WERI-Rb-1 (cell line): ENCODE measurements at regions not wholly inside any gene's neighbourhood (a gene's known extent, or its start where the extent isn't known, plus 50 kb on each side); places are given as distances from the start of the nearest gene placed in this dataset.
"Not testable (repeated sequence)": the region's sequence is repeated elsewhere in the genome, so short reads cannot be mapped to it uniquely, and the experiment has no call there.

Source experiments
- DNase-seq: peaks from one replicate; pipeline ENCODE4 v3.0.0-alpha.2; 2020
- H3K27ac ChIP-seq: fragments of 250-450 bp; sonication (Bioruptor Pico); 2 replicates; pipeline ENCODE4 v1.5.1; 2020; ENCODE audit warnings: mild to moderate bottlenecking, moderate library complexity
- H3K27me3 ChIP-seq: fragments of 250-450 bp; sonication (Bioruptor Pico); 2 replicates; pipeline ENCODE4 v1.5.1; 2021; ENCODE audit warnings: mild to moderate bottlenecking, low read depth, moderate library complexity; ENCODE audit not compliant: insufficient read depth, severe bottlenecking
- H3K36me3 ChIP-seq: fragments of 250-450 bp; sonication (Bioruptor Pico); 2 replicates; pipeline ENCODE4 v1.5.1; 2020; ENCODE audit warnings: mild to moderate bottlenecking, moderate library complexity
- H3K4me3 ChIP-seq: 2 replicates; pipeline ENCODE4 v1.5.1; 2011; ENCODE audit warnings: low read depth, mild to moderate bottlenecking, control low read depth, low read length
- H3K9me3 ChIP-seq: fragments of 250-450 bp; sonication (Bioruptor Pico); 2 replicates; pipeline ENCODE4 v1.5.1; 2021; ENCODE audit warnings: mild to moderate bottlenecking, moderate library complexity; ENCODE audit not compliant: severe bottlenecking
- TF ChIP-seq, protein P1 (sequence below): IDR thresholded peaks from 2 replicates; pipeline ENCODE4 v1.5.1; 2011; ENCODE audit warnings: low read depth, mild to moderate bottlenecking, control low read depth, inconsistent platforms, low read length

DNA sequence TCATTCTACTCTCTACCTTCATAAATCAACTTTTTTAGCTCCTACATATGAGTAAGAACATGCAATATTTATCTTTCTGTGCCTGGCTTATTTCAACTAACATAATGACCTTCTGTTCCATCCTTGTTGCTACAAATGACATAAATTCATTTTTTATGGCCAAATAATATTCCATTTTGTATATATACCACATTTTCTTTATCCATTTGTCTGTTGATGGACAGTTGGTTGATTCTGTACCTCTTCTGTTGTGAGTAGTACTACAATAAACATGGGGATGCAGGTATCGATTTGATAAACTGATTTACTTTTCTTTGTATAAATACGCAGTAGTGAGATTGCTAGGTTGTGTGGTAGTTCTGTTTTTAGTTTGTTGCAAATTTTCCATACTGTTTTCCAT, 279.5 kb upstream of the NFIA start:
- no peak for DNase-seq
- TF ChIP-seq, protein P1, sequence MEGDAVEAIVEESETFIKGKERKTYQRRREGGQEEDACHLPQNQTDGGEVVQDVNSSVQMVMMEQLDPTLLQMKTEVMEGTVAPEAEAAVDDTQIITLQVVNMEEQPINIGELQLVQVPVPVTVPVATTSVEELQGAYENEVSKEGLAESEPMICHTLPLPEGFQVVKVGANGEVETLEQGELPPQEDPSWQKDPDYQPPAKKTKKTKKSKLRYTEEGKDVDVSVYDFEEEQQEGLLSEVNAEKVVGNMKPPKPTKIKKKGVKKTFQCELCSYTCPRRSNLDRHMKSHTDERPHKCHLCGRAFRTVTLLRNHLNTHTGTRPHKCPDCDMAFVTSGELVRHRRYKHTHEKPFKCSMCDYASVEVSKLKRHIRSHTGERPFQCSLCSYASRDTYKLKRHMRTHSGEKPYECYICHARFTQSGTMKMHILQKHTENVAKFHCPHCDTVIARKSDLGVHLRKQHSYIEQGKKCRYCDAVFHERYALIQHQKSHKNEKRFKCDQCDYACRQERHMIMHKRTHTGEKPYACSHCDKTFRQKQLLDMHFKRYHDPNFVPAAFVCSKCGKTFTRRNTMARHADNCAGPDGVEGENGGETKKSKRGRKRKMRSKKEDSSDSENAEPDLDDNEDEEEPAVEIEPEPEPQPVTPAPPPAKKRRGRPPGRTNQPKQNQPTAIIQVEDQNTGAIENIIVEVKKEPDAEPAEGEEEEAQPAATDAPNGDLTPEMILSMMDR, result no peak
- Histone ChIP-seq H3K4me3 (no peak overlapping the region), H3K27ac (no peak overlapping the region), H3K9me3 (no peaks in the 10 kb centered on the region), H3K27me3 (no peaks in the 10 kb centered on the region), H3K36me3 (no peaks in the 10 kb centered on the region)

DNA sequence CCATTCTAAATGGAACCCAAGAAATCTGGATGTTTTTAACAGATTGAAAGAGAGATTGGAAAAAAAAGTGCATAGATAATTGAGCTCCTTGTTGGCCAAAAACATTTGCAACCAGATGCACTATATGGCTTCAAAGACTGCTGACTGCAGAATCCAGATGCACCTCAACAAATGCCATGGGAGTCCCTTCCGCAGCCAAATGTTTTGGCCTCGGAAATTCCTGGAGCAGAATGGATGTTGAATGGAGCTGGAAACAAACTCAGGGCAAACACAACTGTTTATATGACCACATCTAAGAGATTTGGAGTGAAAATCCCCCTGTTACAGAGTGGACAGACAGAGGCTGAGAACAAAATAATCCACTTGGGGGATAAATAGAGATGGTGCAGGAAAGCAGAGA, 285.0 kb upstream of the NFIA start:
- H3K27me3 ChIP-seq, result no peaks in the 10 kb centered on the region
- H3K36me3 ChIP-seq, result no peaks in the 10 kb centered on the region
- H3K9me3 ChIP-seq, result no peaks in the 10 kb centered on the region
- TF ChIP-seq, protein P1, result no peak
- no peak overlapping the region for H3K27ac ChIP-seq
- no peak for DNase-seq
- H3K4me3 ChIP-seq, result no peak overlapping the region

DNA sequence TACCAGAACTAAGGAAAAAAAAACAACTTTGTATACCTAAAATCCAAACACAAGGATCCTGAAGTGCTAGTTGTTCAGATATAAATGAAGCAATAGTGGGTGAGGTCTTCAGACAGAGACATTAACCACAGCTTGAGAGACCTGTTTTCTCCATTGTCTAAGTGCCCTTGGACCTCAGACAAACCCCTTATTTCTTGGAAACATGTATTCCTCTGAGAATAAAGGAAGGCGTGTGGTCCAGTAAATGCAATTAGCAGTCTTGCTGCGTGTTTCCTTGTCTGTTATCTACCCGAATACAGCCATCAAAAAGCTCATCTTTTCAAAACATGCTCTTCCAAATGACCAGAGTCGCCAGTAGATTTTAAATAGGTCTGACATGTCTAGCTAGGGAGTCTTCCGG, 291.1 kb upstream of the NFIA start:
- no peak for DNase-seq
- Histone ChIP-seq H3K4me3 (no peak overlapping the region), H3K36me3 (no peaks in the 10 kb centered on the region), H3K27me3 (no peaks in the 10 kb centered on the region), H3K27ac (no peak overlapping the region), H3K9me3 (no peaks in the 10 kb centered on the region)
- TF ChIP-seq, protein P1, result no peak

DNA sequence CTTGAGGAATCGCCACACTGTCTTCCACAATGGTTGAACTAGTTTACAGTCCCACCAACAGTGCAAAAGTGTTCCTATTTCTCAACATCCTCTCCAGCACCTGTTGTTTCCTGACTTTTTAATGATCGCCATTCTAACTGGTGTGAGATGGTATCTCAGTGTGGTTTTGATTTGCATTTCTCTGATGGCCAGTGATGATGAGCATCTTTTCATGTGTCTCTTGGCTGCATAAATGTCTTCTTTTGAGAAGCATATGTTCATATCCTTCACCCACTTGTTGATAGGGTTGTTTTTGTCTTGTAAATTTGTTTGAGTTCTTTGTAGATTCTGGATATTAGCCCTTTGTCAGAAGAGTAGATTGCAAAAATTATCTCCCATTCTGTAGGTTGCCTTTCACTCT, 309.3 kb upstream of the NFIA start:
- DNase-seq, H3K4me3 ChIP-seq, H3K36me3 ChIP-seq, H3K27ac ChIP-seq, H3K27me3 ChIP-seq, H3K9me3 ChIP-seq: not testable (repeated sequence)

DNA sequence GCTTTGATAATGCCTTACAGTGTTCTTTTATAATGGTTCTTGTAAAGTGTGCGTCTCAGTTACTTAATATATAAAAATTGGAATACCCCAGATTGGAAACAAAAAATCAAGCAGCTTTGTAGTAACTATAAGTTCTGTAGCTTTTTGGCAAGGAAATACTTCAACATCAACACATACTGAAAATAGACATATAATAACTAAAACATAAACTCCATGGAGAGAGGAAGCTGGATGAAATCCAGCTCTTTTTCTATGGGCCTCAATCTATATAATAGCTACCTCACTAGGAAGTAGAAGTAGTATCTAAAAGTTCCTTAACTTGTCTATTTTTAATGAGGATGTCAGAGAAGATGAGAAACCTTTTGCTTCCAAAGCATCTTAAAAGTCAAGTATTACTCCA, 313.3 kb upstream of the NFIA start:
- Histone ChIP-seq H3K36me3 (no peaks in the 10 kb centered on the region), H3K4me3 (no peak overlapping the region), H3K27me3 (no peaks in the 10 kb centered on the region), H3K27ac (no peak overlapping the region), H3K9me3 (no peaks in the 10 kb centered on the region)
- TF ChIP-seq, protein P1, result no peak
- DNase-seq, result no peak

DNA sequence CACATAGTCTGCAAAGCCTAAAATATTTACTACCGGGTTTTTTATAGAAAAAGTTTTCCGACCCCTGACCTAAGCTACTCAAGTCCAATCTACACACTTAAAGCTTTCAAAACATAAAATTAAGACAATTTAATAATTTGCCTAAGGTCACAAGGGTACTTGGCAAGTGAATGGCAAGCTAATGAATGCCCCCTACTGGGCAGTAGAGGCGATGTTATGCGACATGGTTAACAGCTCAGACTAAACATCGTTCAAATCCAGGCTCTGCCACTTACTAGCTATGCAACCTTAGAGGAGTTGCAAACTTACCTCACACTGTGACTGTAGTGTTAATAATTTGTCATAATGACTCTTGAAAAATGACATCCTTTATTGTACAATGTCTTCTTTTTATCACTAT, 317.2 kb upstream of the NFIA start:
- TF ChIP-seq, protein P1, result peak; percentile 77
- Histone ChIP-seq H3K27me3 (no peaks in the 10 kb centered on the region), H3K36me3 (no peaks in the 10 kb centered on the region), H3K4me3 (no peak overlapping the region), H3K9me3 (no peaks in the 10 kb centered on the region), H3K27ac (no peak overlapping the region)
- peak; percentile 51 for DNase-seq
